WERI-Rb-1 (cell line): ENCODE measurements at regions not wholly inside any gene's neighbourhood (a gene's known extent, or its start where the extent isn't known, plus 50 kb on each side); places are given as distances from the start of the nearest gene placed in this dataset.

Source experiments
- DNase-seq: peaks from one replicate; pipeline ENCODE4 v3.0.0-alpha.2; 2020
- H3K27ac ChIP-seq: fragments of 250-450 bp; sonication (Bioruptor Pico); 2 replicates; pipeline ENCODE4 v1.5.1; 2020; ENCODE audit warnings: mild to moderate bottlenecking, moderate library complexity
- H3K27me3 ChIP-seq: fragments of 250-450 bp; sonication (Bioruptor Pico); 2 replicates; pipeline ENCODE4 v1.5.1; 2021; ENCODE audit warnings: mild to moderate bottlenecking, low read depth, moderate library complexity; ENCODE audit not compliant: insufficient read depth, severe bottlenecking
- H3K36me3 ChIP-seq: fragments of 250-450 bp; sonication (Bioruptor Pico); 2 replicates; pipeline ENCODE4 v1.5.1; 2020; ENCODE audit warnings: mild to moderate bottlenecking, moderate library complexity
- H3K4me3 ChIP-seq: 2 replicates; pipeline ENCODE4 v1.5.1; 2011; ENCODE audit warnings: low read depth, mild to moderate bottlenecking, control low read depth, low read length
- H3K9me3 ChIP-seq: fragments of 250-450 bp; sonication (Bioruptor Pico); 2 replicates; pipeline ENCODE4 v1.5.1; 2021; ENCODE audit warnings: mild to moderate bottlenecking, moderate library complexity; ENCODE audit not compliant: severe bottlenecking
- CTCF ChIP-seq: IDR thresholded peaks from 2 replicates; pipeline ENCODE4 v1.5.1; 2011; ENCODE audit warnings: low read depth, mild to moderate bottlenecking, control low read depth, inconsistent platforms, low read length

DNA sequence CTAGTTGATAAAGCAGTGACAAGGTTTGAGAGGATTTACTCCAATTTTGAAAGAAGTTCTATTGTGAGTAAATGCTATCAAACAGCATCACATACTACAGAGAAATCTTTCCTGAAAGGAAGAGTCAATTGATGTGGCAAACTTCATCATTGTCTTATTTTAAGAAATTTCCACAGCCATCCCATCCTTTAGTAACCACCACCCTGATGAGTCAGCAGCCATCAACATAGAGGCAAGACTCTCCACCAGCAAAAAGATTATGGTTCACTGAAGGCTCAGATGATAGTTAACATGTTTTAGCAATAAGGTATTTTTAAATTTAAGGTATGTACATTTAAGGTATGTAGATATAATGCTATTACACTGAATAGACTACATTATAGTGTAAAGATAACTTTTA is 122.1 kb upstream of the ARHGAP5 start:
- no peak for DNase-seq
- no peak overlapping the region for H3K27ac ChIP-seq
- no peak for TF ChIP-seq CTCF
- H3K36me3 ChIP-seq = no peaks in the 10 kb centered on the region
- H3K27me3 ChIP-seq = no peaks in the 10 kb centered on the region
- H3K9me3 ChIP-seq = no peaks in the 10 kb centered on the region
- H3K4me3 ChIP-seq = no peak overlapping the region

DNA sequence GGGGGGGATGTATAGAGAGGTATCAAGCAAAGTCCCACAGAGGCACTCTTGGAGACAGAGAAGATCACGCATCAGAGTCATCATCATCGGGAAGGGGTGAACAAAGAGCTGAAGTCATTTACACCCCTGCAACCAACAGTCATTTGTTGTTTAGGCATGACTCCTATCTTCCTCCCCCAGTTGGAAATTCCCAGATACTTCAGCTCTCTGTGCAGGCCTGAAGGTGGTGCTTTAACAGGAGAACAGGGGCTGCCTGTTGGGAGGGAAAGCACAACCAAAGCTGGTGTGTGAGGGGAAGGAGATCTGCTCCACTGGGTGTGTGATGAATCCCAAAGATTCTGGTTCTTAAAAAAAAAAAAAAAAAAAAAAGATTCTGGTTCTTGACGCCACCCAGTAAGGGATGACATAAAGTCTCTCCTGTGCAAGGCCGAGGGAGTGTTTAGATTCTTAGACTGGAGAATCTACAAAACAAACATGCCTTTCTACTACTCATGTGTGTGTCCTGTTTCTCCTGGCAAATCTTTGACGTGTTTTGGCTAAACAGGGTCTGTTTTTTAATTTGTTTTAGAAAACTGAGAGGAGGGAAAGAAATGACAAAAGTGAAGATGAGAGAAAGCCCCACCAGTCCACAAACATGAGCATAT is 121.0 kb upstream of the ARHGAP5 start:
- Histone ChIP-seq H3K27ac (no peak overlapping the region), H3K9me3 (no peaks in the 10 kb centered on the region), H3K27me3 (no peaks in the 10 kb centered on the region), H3K36me3 (no peaks in the 10 kb centered on the region), H3K4me3 (no peak overlapping the region)
- TF ChIP-seq CTCF = no peak
- DNase-seq = no peak

DNA sequence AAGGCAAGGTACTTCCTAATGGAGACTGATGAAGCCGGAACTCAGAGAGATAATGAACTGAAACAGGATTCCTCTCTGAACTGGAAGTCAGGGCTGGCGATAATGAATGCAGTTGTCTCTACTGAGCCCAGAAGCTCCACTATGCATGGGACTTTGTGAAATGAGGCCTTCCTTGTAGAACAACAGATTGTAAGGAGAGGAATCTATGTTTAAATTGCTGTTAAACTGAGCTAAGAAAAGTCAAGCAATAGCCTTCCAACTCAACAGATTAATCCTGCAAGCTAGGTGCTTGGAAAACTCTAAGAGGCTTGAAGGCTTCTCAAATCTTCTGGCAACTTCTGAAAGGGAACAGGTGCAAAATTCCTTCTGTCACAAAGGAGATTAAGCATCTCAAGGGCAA is 119.5 kb upstream of the ARHGAP5 start:
- no peak for DNase-seq
- no peak for TF ChIP-seq CTCF
- Histone ChIP-seq H3K36me3 (no peaks in the 10 kb centered on the region), H3K27ac (no peak overlapping the region), H3K9me3 (no peaks in the 10 kb centered on the region), H3K4me3 (no peak overlapping the region), H3K27me3 (no peaks in the 10 kb centered on the region)

GRCh38 chr14:31960039-31960438 is 117.1 kb upstream of the ARHGAP5 start:
- Histone ChIP-seq H3K9me3 (no peaks in the 10 kb centered on the region), H3K4me3 (no peak overlapping the region), H3K27ac (no peak overlapping the region), H3K27me3 (no peaks in the 10 kb centered on the region), H3K36me3 (no peaks in the 10 kb centered on the region)
- DNase-seq = no peak
- no peak for TF ChIP-seq CTCF

DNA sequence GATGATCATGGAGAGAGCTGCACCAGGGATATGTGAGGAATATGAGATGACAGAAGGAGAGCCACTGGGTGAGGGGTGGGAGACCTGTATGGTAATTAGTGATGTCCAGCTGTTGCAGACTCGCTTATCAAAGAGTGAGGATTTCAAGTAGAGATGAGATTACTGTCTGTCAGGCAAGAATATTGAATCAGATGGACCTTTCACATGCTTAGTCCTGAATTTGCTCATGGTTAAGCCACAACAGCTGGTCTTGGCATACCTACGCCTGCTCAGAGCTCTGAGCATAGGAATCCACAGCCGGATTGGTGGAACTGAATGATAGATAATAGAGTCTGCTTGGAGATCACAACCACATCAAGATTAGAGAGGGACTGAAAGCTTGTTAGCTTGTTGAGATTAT is 115.2 kb upstream of the ARHGAP5 start:
- Histone ChIP-seq H3K27ac (no peak overlapping the region), H3K4me3 (no peak overlapping the region), H3K36me3 (no peaks in the 10 kb centered on the region), H3K27me3 (no peaks in the 10 kb centered on the region), H3K9me3 (no peaks in the 10 kb centered on the region)
- no peak for TF ChIP-seq CTCF
- DNase-seq = peak; percentile 25

- no peak overlapping the region for H3K27ac ChIP-seq
- no peak for TF ChIP-seq CTCF
- DNase-seq = no peak
- no peaks in the 10 kb centered on the region for H3K36me3 ChIP-seq
- H3K27me3 ChIP-seq = no peaks in the 10 kb centered on the region
- H3K4me3 ChIP-seq = no peak overlapping the region
- H3K9me3 ChIP-seq = no peaks in the 10 kb centered on the region
These were observed 114.2 kb upstream of the ARHGAP5 start for GRCh38 chr14:31962920-31963319.
